B cell (primary cell): ENCODE measurements at regions not wholly inside any gene's neighbourhood (a gene's known extent, or its start where the extent isn't known, plus 50 kb on each side); places are given as distances from the start of the nearest gene placed in this dataset.

Experiments used
- CTCF ChIP-seq: fragments of 200-600 bp; IDR thresholded peaks from one replicate; pipeline ENCODE4 v1.8.0; 2022; ENCODE audit warnings: antibody characterized with exemption, mild to moderate bottlenecking
- EZH2 ChIP-seq: IDR thresholded peaks from 2 replicates; pipeline ENCODE4 v1.6.1; 2012; ENCODE audit warnings: borderline replicate concordance, low read depth, mild to moderate bottlenecking, moderate library complexity, low read length; ENCODE audit not compliant: insufficient read depth, poor library complexity, severe bottlenecking

- TF ChIP-seq EZH2, result no peak
- TF ChIP-seq CTCF, result no peak
Measured at GRCh38 chr7:32264702-32265284, 194.6 kb upstream of the PDE1C start.
